Skeletal muscle cell (primary cell): ENCODE measurements at regions not wholly inside any gene's neighbourhood (a gene's known extent, or its start where the extent isn't known, plus 50 kb on each side); places are given as distances from the start of the nearest gene placed in this dataset.

Source experiments
- DNase-seq: peaks from one replicate; pipeline ENCODE4 v3.0.0-alpha.2; 2010; ENCODE audit warnings: low read depth
- H3K4me3 ChIP-seq: 2 replicates; pipeline ENCODE4 v1.5.1; 2011; ENCODE audit warnings: low read depth, mild to moderate bottlenecking, control low read depth, low read length, moderate library complexity

DNA sequence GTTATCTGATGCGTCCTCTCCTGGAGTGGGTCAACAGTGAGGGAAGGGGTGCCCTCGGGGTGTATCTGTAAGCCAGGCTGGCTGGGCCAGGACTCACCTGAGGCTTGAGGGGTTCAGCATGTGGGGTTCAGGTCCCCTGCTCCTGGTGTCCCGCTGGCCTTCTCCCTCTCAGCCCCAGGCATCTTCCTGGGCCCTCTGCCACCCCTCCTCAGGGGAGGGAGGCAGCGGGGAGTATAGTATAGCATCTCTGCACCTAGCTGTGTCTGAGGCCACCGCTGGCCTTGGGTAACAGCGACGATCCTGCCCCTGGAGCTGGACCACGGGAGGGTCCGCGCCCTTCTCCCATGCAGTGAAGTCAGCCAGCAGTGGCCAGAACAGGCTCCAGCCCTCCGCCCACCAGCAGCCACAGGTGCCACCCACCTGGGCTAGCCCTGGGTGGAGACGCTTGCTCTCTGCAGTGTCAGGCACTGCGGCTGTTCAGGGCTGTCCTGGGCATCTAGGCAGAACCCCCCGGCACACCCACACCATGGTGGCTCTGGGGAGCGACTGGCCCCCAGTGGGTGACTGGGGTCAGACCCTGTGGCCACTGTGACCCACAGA, 110.7 kb upstream of the NKX1-1 start:
- H3K4me3 ChIP-seq, result no peak overlapping the region
- no peak for DNase-seq

DNA sequence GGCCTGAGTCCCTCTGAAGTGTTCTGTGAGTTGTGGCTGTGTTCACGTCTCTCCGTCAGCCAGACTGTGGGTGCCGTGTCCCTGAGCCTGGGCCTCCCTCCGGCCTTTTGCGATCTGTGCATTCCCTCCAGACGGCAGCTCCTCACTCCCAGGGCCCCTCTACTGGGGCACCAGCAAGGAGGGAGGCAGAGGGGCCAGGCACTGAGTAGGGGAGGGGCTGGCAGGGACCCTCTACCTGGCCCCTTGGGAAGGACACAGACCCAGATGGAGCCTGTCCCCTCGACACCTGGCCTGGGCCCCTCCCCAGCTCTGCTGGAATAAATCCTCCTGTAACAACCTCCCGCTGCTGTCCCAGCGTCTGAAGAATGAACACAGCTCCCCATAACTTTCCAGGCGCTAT, 110.0 kb upstream of the NKX1-1 start:
- DNase-seq, result no peak
- no peak overlapping the region for H3K4me3 ChIP-seq

DNA sequence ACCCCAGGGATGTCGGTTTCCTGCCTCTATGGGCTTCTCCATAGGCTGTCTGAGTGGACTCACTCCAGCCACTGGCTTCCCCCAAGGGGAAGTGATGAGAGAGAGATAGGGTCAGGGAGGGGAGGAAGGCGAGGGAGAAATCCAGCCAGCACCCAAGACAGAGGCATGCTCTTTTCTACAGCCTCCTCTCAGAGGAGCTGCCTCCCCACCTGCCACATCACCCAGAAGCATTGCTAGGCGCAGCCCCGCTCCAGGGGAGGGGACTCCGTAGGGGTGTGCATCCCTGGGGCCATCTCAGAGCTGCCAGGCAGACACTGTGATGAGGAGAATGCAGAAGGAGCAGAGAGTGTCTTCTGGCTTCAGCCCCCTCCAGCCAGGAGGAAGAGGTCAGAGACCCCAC, 109.5 kb upstream of the NKX1-1 start:
- DNase-seq, result no peak
- no peak overlapping the region for H3K4me3 ChIP-seq

DNA sequence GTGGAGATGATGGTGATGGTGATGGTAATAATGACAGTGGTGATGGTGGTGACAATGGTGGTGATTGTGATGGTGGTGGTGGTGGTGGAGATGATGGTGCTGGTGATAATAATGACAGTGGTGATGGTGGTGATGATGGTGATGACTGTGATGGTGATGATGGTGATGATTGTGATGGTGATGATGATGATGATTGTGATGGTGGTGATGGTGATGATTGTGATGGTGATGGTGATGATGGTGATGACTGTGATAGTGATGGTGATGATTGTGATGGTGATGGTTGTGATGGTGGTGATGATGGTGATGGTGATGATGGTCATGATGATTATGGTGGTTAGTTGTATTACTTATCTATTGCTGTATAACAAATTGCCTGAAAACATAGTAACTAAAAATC, 108.9 kb upstream of the NKX1-1 start:
- DNase-seq, result no peak
- no peak overlapping the region for H3K4me3 ChIP-seq

DNA sequence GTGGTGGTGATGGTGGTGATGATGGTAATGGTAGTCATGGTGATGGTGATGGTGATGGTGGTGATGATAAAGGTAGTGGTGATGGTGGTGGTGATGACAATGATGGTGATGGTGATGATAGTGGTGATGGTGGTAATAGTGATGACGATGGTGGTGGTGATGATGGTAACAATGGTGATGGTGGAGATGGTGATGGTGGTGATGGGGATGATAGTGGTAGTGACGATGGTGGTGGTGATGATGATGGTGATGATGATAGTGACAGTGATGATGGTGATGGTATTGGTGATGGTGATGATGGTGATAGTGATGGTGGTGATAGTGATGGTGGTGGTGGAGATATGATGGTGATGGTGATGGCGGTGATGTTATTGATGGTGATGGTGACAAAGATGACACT, 108.4 kb upstream of the NKX1-1 start:
- DNase-seq, result no peak
- H3K4me3 ChIP-seq, result no peak overlapping the region

DNA sequence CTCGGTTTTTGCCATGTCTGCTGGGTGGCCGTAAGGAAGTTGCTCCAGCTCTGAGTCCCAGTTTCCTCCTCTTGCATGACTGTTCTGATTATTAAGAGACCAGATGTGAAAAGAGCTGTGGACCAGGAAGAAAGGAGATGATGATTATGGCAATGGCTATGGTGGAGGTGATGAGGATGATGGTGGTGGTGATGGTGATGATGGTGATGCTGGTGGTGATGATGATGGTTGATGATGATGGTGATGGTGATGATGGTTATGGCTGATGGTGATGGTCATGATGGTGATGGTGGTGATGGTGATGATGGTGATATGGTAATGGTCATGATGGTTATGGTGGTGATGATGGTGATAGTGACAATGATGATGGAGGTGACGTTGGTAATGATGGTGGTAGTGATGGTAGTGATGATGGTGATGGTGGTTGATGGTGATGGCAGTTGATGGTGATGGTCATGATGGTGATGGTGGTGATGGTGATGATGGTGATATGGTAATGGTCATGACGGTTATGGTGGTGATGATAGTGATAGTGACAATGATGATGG, 107.8 kb upstream of the NKX1-1 start:
- no peak overlapping the region for H3K4me3 ChIP-seq
- no peak for DNase-seq

DNA sequence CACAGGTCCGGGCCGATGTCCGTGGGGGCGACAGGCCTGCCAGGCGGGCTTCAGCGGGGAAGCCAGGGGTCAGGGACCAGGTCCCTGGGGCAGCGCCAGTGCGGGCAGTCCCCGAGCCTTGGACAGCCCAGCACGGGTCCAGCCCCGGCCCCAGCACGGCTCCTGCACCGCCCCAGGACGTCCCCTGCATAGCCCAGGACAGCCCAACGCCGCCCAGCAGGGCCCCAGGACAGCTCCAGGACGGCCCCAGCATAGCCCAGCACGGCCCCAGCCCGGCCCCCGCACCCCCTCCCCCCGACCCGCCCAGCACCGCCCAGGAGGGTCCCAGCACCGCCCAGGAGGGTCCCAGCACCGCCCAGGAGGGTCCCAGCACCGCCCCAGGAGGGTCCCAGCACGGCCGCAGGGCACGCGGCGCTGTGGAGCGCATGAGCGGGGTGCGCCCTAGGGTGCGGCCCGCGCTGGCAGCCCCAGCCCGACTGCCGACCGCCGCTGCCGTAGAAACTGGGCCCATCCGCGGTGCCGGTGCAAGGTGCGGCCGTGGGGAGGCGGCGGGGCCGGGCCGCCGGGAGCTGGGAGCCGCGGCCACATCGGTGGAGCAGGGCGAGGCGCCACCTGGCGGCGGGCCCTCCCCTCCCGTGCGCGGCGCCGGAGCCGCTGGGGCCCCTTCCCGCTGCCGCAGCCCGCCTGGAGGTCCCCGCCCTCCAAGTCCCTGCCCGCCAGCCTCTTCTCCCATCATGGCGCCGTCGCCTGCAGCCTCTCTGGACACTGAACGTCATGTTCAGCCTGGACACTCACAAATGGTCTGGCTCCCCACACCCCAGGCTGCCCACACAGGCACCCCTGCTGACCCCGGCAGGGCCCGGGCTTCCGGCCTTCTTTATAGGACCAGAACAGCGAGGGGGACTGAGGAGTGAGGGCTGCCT, 106.8 kb upstream of the NKX1-1 start:
- no peak for DNase-seq
- H3K4me3 ChIP-seq, result no peak overlapping the region

DNA sequence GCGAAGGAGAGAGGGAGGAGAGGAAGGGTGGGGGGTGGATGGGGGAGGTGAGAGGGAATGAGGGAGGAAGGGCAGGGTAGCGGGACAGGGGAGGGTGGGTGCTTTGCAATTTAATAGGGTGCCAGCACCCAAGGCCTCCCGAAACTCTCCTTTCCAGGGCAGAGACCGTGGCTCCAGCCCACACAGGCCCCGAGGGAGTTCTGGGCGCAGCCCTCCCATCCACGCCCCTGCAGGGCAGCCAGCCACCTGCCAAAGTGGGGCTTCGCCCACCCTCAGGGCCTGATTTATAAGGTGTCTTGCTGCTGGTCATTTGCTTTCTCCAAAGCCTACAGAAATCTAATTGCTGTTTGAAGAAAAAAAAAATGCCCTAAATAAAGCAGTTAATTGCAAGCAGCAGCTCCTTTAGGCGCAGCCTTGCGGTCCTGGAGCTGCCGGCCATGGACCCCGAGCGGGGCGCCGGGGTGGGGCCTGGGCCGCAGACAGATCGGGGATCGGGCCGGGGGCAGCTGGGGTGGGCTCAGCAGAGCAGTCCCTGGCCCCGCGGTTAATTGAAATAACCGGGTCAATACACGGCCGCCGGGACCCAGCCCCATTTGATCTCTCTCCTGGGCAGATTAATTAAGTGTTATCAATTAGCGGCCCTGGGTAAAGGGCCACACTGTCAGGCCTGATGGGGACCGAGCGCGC, 106.0 kb upstream of the NKX1-1 start:
- DNase-seq, result no peak
- H3K4me3 ChIP-seq, result no peak overlapping the region

DNA sequence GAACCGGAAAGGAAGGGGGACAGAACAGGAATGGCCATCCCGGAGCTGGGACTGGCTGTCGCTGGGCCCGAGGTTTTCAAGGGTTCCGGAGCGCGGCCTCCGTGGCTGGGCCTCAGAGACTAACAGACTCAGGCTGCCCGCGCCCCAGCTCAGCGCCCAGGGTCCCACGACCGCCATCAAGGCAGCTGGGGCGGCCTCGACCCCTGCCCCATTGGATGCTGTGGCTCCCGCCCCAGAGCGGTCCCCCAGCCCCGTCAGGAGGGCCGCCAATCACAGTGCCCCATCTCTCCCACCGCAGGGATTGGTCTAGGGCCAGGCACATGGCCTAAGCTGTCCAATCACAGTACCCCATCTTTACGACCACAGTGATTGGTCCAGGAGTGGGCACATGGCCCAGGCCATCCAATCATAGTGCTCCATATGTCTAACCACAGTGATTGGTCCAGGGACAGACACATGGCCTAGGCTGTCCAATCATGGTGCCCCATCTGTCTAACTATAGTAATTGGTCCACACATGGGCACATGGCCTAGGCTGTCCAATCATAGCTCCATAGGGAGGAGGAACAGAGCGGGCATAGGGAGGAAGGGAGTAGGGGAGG, 105.3 kb upstream of the NKX1-1 start:
- H3K4me3 ChIP-seq, result no peak overlapping the region
- no peak for DNase-seq

DNA sequence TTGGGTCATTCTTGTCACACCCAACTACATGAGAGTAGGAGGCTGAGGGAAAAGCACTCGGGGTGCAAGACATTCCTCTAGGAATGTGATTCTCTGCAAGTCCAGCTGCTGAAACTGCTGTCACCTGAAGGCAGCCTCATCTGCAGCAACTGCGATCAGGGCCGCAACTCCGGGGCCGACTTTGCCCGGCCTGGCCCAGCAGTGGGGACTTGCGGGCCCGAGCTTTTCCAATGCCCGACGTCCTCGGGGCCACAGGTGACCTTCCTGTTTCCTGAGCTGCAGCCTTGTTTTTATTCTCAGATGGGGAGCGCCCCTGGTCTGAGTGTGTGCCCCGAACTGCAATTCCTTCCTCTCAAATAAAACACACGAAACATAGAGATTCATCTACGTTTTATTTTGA, 104.7 kb upstream of the NKX1-1 start:
- DNase-seq, result no peak
- H3K4me3 ChIP-seq, result no peak overlapping the region

DNA sequence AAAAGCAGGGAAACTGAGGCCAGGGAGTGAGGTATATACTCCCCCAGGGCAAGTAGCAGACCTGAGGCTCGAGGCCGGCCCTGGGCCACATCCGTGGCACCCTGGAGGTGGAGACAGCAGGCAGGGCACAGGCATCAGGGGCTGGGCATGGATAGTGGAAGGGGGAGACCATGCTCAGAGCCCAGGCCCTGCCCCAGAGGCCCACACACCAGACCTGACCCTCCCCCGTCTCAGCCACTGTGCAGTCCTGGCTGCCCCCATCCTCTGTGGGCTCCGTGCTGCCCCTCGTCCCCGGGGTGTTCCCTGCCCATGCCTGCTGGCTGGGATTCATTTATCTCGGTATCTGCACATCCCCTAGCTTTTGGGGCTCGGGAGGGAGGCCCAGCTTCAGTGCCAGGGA, 103.1 kb upstream of the NKX1-1 start:
- no peak for DNase-seq
- no peak overlapping the region for H3K4me3 ChIP-seq

DNA sequence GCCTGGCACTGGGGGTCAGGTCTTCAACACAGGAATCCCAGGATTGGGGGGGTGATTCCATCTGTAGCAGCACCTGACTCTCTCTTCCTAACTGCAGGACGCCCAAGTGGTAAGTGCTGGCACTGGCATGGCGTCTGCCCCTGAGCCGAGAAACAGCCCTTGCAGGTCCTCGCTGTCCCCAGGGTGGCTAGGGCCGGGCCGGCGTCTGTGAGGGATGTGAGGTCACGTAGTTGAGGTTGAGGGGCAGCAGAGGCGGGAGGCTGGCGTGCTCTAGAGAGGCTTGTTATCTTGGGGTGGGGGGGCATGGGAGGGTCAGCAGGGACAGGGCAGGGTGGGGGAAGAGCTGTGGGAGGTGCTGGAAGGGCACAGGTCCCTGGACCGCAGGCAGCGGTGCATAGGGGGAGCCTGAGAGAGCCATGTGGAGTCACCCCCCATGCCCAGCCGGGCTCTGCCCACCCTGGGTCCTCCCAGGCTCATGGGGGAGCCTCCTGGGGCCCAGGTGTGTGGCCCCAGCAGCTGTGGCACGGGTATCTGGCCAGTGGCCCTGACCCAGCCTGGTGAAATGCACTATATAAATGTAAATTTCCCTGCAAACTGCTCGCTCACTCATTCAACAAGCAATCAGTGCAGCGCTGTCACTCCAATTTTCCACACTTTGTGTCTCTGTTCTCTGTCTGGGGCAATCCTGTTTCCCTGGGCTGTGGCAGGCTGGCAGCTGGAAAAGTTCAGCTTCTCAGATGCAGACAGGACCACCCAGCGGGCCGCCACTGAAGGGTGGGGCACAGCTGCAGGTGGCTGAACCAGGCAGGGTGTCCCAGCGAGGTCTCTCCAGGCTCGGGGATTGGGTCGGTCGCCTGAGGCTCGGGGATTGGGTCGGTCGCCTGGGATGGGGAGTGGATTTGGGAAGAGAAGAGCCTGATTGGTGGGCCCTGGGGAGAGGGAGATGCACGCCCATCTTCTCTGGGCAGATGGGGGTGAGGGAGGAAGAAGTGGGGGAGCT, 102.2 kb upstream of the NKX1-1 start:
- no peak for DNase-seq
- H3K4me3 ChIP-seq, result no peak overlapping the region

DNA sequence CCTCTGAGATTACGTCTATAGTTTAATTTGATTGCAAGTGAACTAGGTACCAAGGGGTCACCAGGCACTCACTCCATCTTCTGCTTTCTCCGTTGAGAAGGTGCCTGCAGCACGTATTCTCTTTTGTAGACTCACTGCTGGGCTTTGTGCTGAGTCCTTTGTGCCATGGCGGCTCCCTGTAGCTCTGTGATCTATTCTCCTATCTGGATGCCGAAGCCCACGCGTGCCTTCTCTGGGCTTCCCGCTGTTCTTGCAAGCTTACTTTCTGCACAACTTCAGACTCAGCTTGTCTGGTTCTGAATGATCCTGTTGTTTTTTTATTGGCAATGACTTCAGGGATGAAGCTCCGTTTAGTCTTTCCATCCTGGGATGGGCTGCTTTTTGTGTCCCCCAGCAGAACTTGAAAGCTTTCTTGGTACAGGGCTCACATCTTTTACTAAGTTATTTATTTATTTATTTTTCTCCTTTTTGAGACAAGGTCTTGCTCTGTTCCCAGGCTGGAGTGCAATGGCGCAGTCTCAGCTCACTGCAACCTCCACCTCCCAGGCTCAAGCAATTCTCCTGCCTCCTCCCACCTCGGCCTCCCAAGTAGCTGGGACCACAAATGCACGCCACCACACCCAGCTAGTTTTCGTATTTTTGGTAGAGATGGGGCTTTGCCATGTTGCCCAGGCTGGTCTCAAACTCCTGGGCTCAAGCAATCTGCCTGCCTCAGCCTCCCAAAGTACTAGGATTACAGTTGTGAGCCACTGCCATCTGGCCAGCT, 100.9 kb upstream of the NKX1-1 start:
- no peak for DNase-seq
- no peak overlapping the region for H3K4me3 ChIP-seq

DNA sequence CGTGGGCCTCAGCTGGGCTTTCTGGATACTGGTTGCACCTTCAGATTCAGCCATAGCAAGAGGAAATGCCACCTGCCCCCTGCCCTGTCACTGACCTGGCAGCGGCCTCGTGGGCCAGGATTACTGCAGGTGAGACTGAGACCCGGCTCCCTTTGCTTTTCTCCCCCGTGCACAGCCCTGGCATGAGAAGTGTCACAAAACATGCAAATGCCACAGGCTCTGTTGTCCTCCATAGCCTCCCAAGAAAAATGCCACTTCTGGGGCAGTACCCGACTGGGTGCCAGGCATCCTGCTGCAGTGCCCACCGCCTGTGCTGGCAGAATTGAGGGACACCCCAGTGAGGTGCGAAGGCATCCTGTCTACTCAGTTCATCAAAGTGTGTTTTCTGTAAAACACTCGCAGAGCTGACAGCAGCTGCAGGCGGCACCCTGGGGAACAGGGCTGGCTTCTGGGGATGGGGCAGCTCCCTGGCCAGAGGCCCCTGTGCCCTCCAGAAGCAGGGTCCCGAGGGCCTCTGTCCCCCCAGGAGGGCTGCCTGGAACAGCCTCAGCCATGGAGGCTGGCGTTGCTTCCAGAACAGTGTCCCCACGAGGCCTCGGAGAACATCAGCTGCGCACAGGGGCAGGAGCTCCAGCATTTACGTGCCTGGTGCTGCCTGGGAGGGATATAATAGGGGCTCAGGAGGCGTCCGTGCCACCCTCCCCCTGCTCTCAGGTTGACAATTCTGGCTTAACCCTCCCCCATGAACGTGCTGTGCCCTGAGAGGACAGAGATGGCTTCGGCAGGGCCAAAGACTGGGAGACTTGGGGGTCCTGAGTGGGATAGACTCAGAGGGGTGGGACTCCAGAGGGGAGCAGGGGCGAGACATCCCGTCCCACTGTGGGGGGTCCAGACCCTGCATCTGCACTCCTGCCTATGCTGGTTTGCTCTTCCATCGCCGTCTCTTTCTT, 99.5 kb upstream of the NKX1-1 start:
- no peak for DNase-seq
- no peak overlapping the region for H3K4me3 ChIP-seq

DNA sequence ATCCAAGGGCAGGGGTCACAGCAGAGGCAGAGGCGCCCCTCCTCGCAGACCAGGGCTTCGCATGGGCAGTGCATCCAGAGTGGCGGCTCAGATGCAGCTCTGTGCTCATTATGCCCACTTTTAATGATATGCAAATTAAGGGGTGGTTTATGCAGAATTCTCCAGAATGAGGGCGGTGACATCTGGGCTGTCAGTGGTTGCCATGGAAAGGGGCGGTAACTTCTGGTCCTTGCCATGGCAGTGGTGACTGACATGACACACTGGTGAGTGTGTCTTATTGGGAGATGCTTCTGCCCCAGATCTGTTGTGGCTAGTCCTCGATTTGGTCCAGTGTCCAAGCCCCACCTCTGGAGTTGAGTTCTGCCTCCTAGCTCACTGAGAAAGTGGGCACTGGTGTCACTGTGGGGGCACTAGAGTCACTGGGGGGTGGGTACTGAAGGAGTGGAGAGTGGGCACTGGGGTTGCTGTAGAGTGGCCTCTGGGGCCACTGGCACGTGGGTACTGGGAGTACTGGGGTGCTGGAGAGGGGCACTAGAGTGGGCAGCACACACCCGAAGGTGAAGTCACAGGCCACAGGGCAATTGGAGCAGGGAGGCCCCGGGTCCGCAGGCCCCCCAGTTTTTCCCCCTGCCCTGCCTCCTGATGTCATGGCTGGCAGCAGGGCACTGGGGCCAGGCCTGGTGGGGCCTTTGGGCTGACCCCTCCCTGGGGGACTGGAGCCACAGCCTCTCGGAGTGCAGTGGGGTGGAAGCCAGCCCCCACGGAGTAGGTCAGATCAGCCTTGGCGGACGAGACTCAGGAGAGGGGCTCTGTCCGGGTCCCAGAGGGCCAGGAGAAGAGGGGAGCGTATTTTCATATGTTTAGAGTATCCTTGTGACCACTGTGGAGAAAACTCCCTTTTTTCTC, 98.6 kb upstream of the NKX1-1 start:
- DNase-seq, result no peak
- no peak overlapping the region for H3K4me3 ChIP-seq
